OCI-LY1 (cell line): ENCODE measurements at regions not wholly inside any gene's neighbourhood (a gene's known extent, or its start where the extent isn't known, plus 50 kb on each side); places are given as distances from the start of the nearest gene placed in this dataset.

Experiments used
- H2AFZ ChIP-seq: fragments of 200-600 bp; sonication (generic), shearing (Covaris generic); 2 replicates; pipeline ENCODE4 v1.6.0; 2014; ENCODE audit warnings: antibody characterized with exemption, mild to moderate bottlenecking, low read length
- H3F3A ChIP-seq: fragments of 200-600 bp; sonication (generic), shearing (Covaris generic); 2 replicates; pipeline ENCODE4 v1.6.0; 2014; ENCODE audit warnings: mild to moderate bottlenecking, antibody characterized with exemption, low read length, moderate library complexity; ENCODE audit not compliant: insufficient read depth
- H3K27ac ChIP-seq: fragments of 200-600 bp; sonication (generic); 2 replicates; pipeline ENCODE4 v1.5.1; 2014; ENCODE audit warnings: low read length, mixed run types, mild to moderate bottlenecking, low read depth; ENCODE audit not compliant: poor library complexity, severe bottlenecking
- H3K27me3 ChIP-seq: fragments of 200-600 bp; sonication (generic); 2 replicates; pipeline ENCODE4 v1.6.0; 2014; ENCODE audit warnings: antibody characterized with exemption, mild to moderate bottlenecking, low read length, moderate library complexity; ENCODE audit not compliant: insufficient read depth
- H3K36me3 ChIP-seq: fragments of 200-600 bp; sonication (generic); 2 replicates; pipeline ENCODE4 v1.6.1; 2014; ENCODE audit warnings: mild to moderate bottlenecking, antibody characterized with exemption, low read length, moderate library complexity, mixed read lengths; ENCODE audit not compliant: insufficient read depth
- H3K4me1 ChIP-seq: fragments of 200-600 bp; sonication (generic); 2 replicates; pipeline ENCODE4 v1.5.1; 2014; ENCODE audit warnings: mild to moderate bottlenecking, low read length, moderate library complexity; ENCODE audit not compliant: insufficient read depth, severe bottlenecking
- H3K4me2 ChIP-seq: fragments of 200-600 bp; sonication (generic), shearing (Covaris generic); 2 replicates; pipeline ENCODE4 v1.6.1; 2014; ENCODE audit warnings: low read length
- H3K4me3 ChIP-seq: fragments of 200-600 bp; sonication (generic); 2 replicates; pipeline ENCODE4 v1.5.1; 2014; ENCODE audit warnings: low read length, low read depth, mild to moderate bottlenecking, mixed read lengths; ENCODE audit not compliant: poor library complexity, severe bottlenecking
- H3K79me2 ChIP-seq: fragments of 200-600 bp; shearing (Covaris generic); 2 replicates; pipeline ENCODE4 v1.6.1; 2016; ENCODE audit warnings: mixed run types, low read length, mixed read lengths; ENCODE audit not compliant: insufficient read depth
- H3K9ac ChIP-seq: fragments of 200-600 bp; sonication (generic), shearing (Covaris generic); 2 replicates; pipeline ENCODE4 v1.6.1; 2014; ENCODE audit warnings: mild to moderate bottlenecking, low read length, mixed read lengths
- H3K9me2 ChIP-seq: fragments of 200-600 bp; sonication (generic), shearing (Covaris generic); 2 replicates; pipeline ENCODE4 v1.6.1; 2014; ENCODE audit warnings: low read depth, mild to moderate bottlenecking, low read length, mixed read lengths
- H3K9me3 ChIP-seq: fragments of 200-600 bp; shearing (Covaris generic); 2 replicates; pipeline ENCODE4 v1.6.1; 2014; ENCODE audit warnings: low read length, mixed read lengths
- H4K20me1 ChIP-seq: fragments of 200-600 bp; sonication (generic), shearing (Covaris generic); 2 replicates; pipeline ENCODE4 v1.6.0; 2016; ENCODE audit warnings: mild to moderate bottlenecking, low read length; ENCODE audit not compliant: insufficient read depth
- CTCF ChIP-seq: fragments of 200-600 bp; sonication (generic), shearing (Covaris generic); IDR thresholded peaks from 2 replicates; pipeline ENCODE4 v1.5.1; 2017; ENCODE audit warnings: mild to moderate bottlenecking, antibody characterized with exemption, low read length, moderate library complexity, mixed read lengths
- EZH2 ChIP-seq: fragments of 200-600 bp; sonication (generic), shearing (Covaris generic); IDR thresholded peaks from 2 replicates; pipeline ENCODE4 v1.8.0; 2017; ENCODE audit warnings: borderline replicate concordance, mixed run types, mild to moderate bottlenecking, antibody characterized with exemption, low read length, moderate library complexity, mixed read lengths

- H3K4me3 ChIP-seq = no peak overlapping the region
- no peaks in the 10 kb centered on the region for H3K4me1 ChIP-seq
- TF ChIP-seq CTCF = no peak
- H3K4me2 ChIP-seq = no peak overlapping the region
- no peaks in the 10 kb centered on the region for H3F3A ChIP-seq
- no peaks in the 10 kb centered on the region for H3K9me2 ChIP-seq
- no peaks in the 10 kb centered on the region for H3K27me3 ChIP-seq
- H4K20me1 ChIP-seq = no peaks in the 10 kb centered on the region
- H3K79me2 ChIP-seq = no peaks in the 10 kb centered on the region
- H3K9me3 ChIP-seq = no peaks in the 10 kb centered on the region
- no peak overlapping the region for H2AFZ ChIP-seq
- no peak overlapping the region for H3K9ac ChIP-seq
- no peaks in the 10 kb centered on the region for H3K36me3 ChIP-seq
- H3K27ac ChIP-seq = no peak overlapping the region
These were observed 94.0 kb downstream of the C1QL2 start for GRCh38 chr2:119064567-119064966.

GRCh38 chr2:119063177-119063576 lies 95.4 kb downstream of the C1QL2 start:
- TF ChIP-seq CTCF = no peak
- TF ChIP-seq EZH2 = no peak
- Histone ChIP-seq H3K4me3 (no peak overlapping the region), H4K20me1 (no peaks in the 10 kb centered on the region), H3K36me3 (no peaks in the 10 kb centered on the region), H3K4me2 (no peak overlapping the region), H3K27me3 (no peaks in the 10 kb centered on the region), H3F3A (no peaks in the 10 kb centered on the region), H3K9me2 (no peaks in the 10 kb centered on the region), H3K27ac (no peak overlapping the region), H3K4me1 (no peaks in the 10 kb centered on the region), H3K79me2 (no peaks in the 10 kb centered on the region), H3K9ac (no peak overlapping the region), H2AFZ (no peak overlapping the region), H3K9me3 (no peaks in the 10 kb centered on the region)

GRCh38 chr2:119062652-119063051 lies 95.9 kb downstream of the C1QL2 start:
- H3K9me3 ChIP-seq = no peaks in the 10 kb centered on the region
- H3K27me3 ChIP-seq = no peaks in the 10 kb centered on the region
- no peak overlapping the region for H3K4me2 ChIP-seq
- H3K36me3 ChIP-seq = no peaks in the 10 kb centered on the region
- TF ChIP-seq EZH2 = no peak
- no peak for TF ChIP-seq CTCF
- H3K9me2 ChIP-seq = no peaks in the 10 kb centered on the region
- H3F3A ChIP-seq = no peaks in the 10 kb centered on the region
- H3K9ac ChIP-seq = no peak overlapping the region
- H3K79me2 ChIP-seq = no peaks in the 10 kb centered on the region
- H3K4me1 ChIP-seq = no peaks in the 10 kb centered on the region
- no peak overlapping the region for H2AFZ ChIP-seq
- H3K4me3 ChIP-seq = no peak overlapping the region
- H4K20me1 ChIP-seq = no peaks in the 10 kb centered on the region
- no peak overlapping the region for H3K27ac ChIP-seq
